HEK293 (cell line): ENCODE measurements at regions not wholly inside any gene's neighbourhood (a gene's known extent, or its start where the extent isn't known, plus 50 kb on each side); places are given as distances from the start of the nearest gene placed in this dataset.

Experiments
- HOXA7 ChIP-seq: sonication (generic); formaldehyde crosslinking; IDR thresholded peaks from 2 replicates; pipeline ENCODE4 v1.8.1; 2022; ENCODE audit warnings: missing genetic modification reagents, borderline replicate concordance
- ZNF138 ChIP-seq: fragments of 450-650 bp; formaldehyde crosslinking; IDR thresholded peaks from 2 replicates; pipeline ENCODE4 v1.5.1; 2016; ENCODE audit warnings: missing biosample characterization, missing genetic modification characterization, borderline replicate concordance
- ZNF2 ChIP-seq: fragments of 450-650 bp; formaldehyde crosslinking; IDR thresholded peaks from 2 replicates; pipeline ENCODE4 v1.5.1; 2016; ENCODE audit warnings: missing biosample characterization, missing genetic modification characterization
- ZNF23 ChIP-seq: fragments of 450-650 bp; formaldehyde crosslinking; IDR thresholded peaks from 2 replicates; pipeline ENCODE4 v1.5.1; 2016; ENCODE audit warnings: missing biosample characterization, missing genetic modification characterization, borderline replicate concordance
- TF ChIP-seq, protein P1 (sequence below): fragments of 450-650 bp; formaldehyde crosslinking; IDR thresholded peaks from 2 replicates; pipeline ENCODE4 v1.5.1; 2016; ENCODE audit warnings: missing biosample characterization, missing genetic modification characterization

DNA sequence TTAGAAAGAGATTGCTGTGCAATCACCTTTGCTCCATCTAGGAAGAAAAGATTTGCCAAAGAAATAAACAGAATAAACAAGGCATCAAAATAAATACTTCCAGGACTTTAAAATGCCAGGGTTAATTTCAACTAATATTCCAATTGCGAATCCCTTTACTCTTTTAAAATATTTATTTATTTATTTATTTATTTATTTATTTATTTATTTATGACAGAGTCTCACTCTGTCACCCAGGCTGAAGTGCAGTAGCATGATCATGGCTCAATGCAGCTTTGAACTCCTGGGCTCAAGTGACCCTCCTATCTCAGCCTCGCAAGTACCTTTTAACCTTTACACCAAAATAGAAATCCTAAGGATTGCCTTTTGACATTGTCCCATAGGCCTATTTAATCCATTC is 191.1 kb downstream of the EDN1 start:
- no peak for TF ChIP-seq ZNF23 (tag by site-specific recombination)
- TF ChIP-seq ZNF138 (tag by site-specific recombination), result no peak
- TF ChIP-seq, protein P1, sequence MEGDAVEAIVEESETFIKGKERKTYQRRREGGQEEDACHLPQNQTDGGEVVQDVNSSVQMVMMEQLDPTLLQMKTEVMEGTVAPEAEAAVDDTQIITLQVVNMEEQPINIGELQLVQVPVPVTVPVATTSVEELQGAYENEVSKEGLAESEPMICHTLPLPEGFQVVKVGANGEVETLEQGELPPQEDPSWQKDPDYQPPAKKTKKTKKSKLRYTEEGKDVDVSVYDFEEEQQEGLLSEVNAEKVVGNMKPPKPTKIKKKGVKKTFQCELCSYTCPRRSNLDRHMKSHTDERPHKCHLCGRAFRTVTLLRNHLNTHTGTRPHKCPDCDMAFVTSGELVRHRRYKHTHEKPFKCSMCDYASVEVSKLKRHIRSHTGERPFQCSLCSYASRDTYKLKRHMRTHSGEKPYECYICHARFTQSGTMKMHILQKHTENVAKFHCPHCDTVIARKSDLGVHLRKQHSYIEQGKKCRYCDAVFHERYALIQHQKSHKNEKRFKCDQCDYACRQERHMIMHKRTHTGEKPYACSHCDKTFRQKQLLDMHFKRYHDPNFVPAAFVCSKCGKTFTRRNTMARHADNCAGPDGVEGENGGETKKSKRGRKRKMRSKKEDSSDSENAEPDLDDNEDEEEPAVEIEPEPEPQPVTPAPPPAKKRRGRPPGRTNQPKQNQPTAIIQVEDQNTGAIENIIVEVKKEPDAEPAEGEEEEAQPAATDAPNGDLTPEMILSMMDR, result no peak
- no peak for TF ChIP-seq ZNF2 (tag by site-specific recombination)
- no peak for TF ChIP-seq HOXA7
